K562 (cell line): ENCODE measurements at regions not wholly inside any gene's neighbourhood (a gene's known extent, or its start where the extent isn't known, plus 50 kb on each side); places are given as distances from the start of the nearest gene placed in this dataset.

ENCODE experiments used
- ATAC-seq: fragments of 200-7000 bp; cut with Tn5 transposase; 3 replicates; pipeline ENCODE4 v1.9.1; 2020; ENCODE audit warnings: moderate library complexity
- BruUV-seq: library from RNA; stranded (reverse); fragments of 400-500 nt; replicated peaks from 2 replicates; lab custom pipeline; 2021; lab: Mats Ljungman, UMichigan
- CTCF ChIA-PET: fragments of 300-600 bp; formaldehyde crosslinking; extraction: SDS; loops from one replicate; lab custom pipeline; 2021; ENCODE audit warnings: low intra/inter-chr PET ratio; lab: Yijun Ruan, JAX
- POLR2A ChIA-PET: fragments of 300-600, 350-650 bp; sonication (Branson Sonifier 250); formaldehyde crosslinking; extraction: SDS; loops from one replicate; lab custom pipeline; 2021; ENCODE audit warnings: antibody characterized with exemption, inconsistent platforms; lab: Yijun Ruan, JAX
- DNase-seq, 4 experiments: peaks; one replicate each; pipeline versions ENCODE4 v3.0.0 to v3.0.0-alpha.2; 2011 to 2018; ENCODE audit warnings: low spot score in 3 of 4, mixed read lengths in 3 of 4; ENCODE audit errors: extremely low read depth in 1 of 4
- FAIRE-seq: peaks from 2 replicates; lab custom pipeline; 2011; peaks lifted over from hg19 to GRCh38; lab: Jason Lieb, UNC
- H2AFZ ChIP-seq: 2 replicates; pipeline ENCODE4 v1.6.0; 2011; ENCODE audit warnings: low read depth, low read length, control low read depth, inconsistent platforms
- H3K27ac ChIP-seq: fragments of 200-600 bp; 3 replicates; pipeline ENCODE4 v1.8.0; 2011; ENCODE audit warnings: low read depth, mild to moderate bottlenecking, control low read depth, inconsistent platforms, low read length, moderate library complexity, mixed read lengths; ENCODE audit errors: extremely low read depth
- H3K27me3 ChIP-seq, 2 experiments: fragments of 300-600 bp in 1 of 2; 2 replicates in 1 of 2; 3 replicates in 1 of 2; pipeline versions ENCODE4 v1.6.0 to v1.8.0; 2011; ENCODE audit warnings: inconsistent platforms in 2 of 2, low read length in 2 of 2, mild to moderate bottlenecking in 1 of 2, mixed read lengths in 1 of 2, moderate library complexity in 1 of 2; ENCODE audit not compliant: control insufficient read depth in 2 of 2, insufficient read depth in 2 of 2
- H3K36me3 ChIP-seq: fragments of 300-600 bp; 3 replicates; pipeline ENCODE4 v1.8.0; 2011; ENCODE audit warnings: mild to moderate bottlenecking, low read length, inconsistent platforms; ENCODE audit not compliant: control insufficient read depth, insufficient read depth
- H3K4me1 ChIP-seq, 2 experiments: fragments of 200-600 bp in 1 of 2; replicated peaks in 1 of 2; 2 replicates in 1 of 2; 3 replicates in 1 of 2; pipeline versions ENCODE4 v1.5.1 to v1.8.0; 2011; ENCODE audit warnings: inconsistent platforms in 2 of 2, low read length in 2 of 2, mild to moderate bottlenecking in 1 of 2, mixed read lengths in 1 of 2, moderate library complexity in 1 of 2; ENCODE audit not compliant: control insufficient read depth in 2 of 2, insufficient read depth in 2 of 2
- H3K4me2 ChIP-seq: 2 replicates; pipeline ENCODE4 v1.6.1; 2011; ENCODE audit warnings: low read length, control low read depth, inconsistent platforms, mixed read lengths; ENCODE audit not compliant: insufficient read depth
- H3K4me3 ChIP-seq: fragments of 200-600 bp; sonication (generic), shearing (Covaris generic); 2 replicates; pipeline ENCODE4 v1.5.1; 2016; ENCODE audit warnings: control low read depth, inconsistent platforms
- H3K79me2 ChIP-seq: fragments of 200-600 bp; 3 replicates; pipeline ENCODE4 v1.8.0; 2011; ENCODE audit warnings: low read length, inconsistent platforms; ENCODE audit not compliant: control insufficient read depth, insufficient read depth
- H3K9ac ChIP-seq, 2 experiments: 2 replicates each; pipeline versions ENCODE4 v1.6.0 to v1.6.1; 2011; ENCODE audit warnings: low read depth in 2 of 2, low read length in 2 of 2, control low read depth in 1 of 2, inconsistent platforms in 1 of 2, mild to moderate bottlenecking in 1 of 2, mixed read lengths in 1 of 2; ENCODE audit not compliant: insufficient read depth in 1 of 2
- H3K9me1 ChIP-seq: one replicate; pipeline ENCODE4 v1.6.0; 2011; ENCODE audit warnings: inconsistent platforms, mild to moderate bottlenecking, low read length, moderate library complexity; ENCODE audit not compliant: control insufficient read depth, insufficient read depth
- H3K9me3 ChIP-seq: replicated peaks from 2 replicates; pipeline ENCODE4 v1.5.1; 2011; ENCODE audit warnings: low read depth, low read length, inconsistent platforms; ENCODE audit not compliant: control insufficient read depth, insufficient read depth
- H4K20me1 ChIP-seq: replicated peaks from 2 replicates; pipeline ENCODE4 v1.6.1; 2011; ENCODE audit warnings: low read length, inconsistent platforms, mixed read lengths; ENCODE audit not compliant: control insufficient read depth, insufficient read depth
- FOXA1 ChIP-seq: fragments of 450-650 bp; IDR thresholded peaks from 2 replicates; pipeline ENCODE4 v1.6.1; 2016; ENCODE audit warnings: mild to moderate bottlenecking, borderline replicate concordance
- FOXJ2 ChIP-seq: fragments of 200-800 bp; sonication (Bioruptor generic); IDR thresholded peaks from 2 replicates; pipeline ENCODE4 v1.6.1; 2016; ENCODE audit warnings: missing genetic modification characterization, missing compliant biosample characterization
- IFI16 ChIP-seq: fragments of 250-450 bp; sonication (Bioruptor Pico); IDR thresholded peaks from 2 replicates; pipeline ENCODE4 v2.1.2; 2022; ENCODE audit warnings: mild to moderate bottlenecking, inconsistent platforms
- KDM2B ChIP-seq: fragments of 250-450 bp; sonication (Bioruptor Pico); IDR thresholded peaks from 2 replicates; pipeline ENCODE4 v1.8.0; 2021; ENCODE audit warnings: mild to moderate bottlenecking, moderate library complexity
- LARP7 ChIP-seq: fragments of 450-650 bp; IDR thresholded peaks from 2 replicates; pipeline ENCODE4 v1.6.1; 2016
- LEF1 ChIP-seq: fragments of 450-650 bp; IDR thresholded peaks from 2 replicates; pipeline ENCODE4 v1.6.1; 2016; ENCODE audit warnings: mild to moderate bottlenecking
- MAFK ChIP-seq: IDR thresholded peaks from 2 replicates; pipeline ENCODE4 v1.6.1; 2011; ENCODE audit warnings: low read length, improper control_type of control experiment
- MED1 ChIP-seq: sonication (generic); formaldehyde crosslinking; IDR thresholded peaks from 2 replicates; pipeline ENCODE4 v1.8.1; 2023; ENCODE audit warnings: missing genetic modification reagents, borderline replicate concordance
- MTA3 ChIP-seq: fragments of 450-650 bp; formaldehyde crosslinking; IDR thresholded peaks from 2 replicates; pipeline ENCODE4 v1.6.1; 2017; ENCODE audit warnings: mild to moderate bottlenecking, borderline replicate concordance
- MXI1 ChIP-seq: IDR thresholded peaks from 2 replicates; pipeline ENCODE4 v1.6.1; 2011; ENCODE audit warnings: low read depth, mild to moderate bottlenecking, improper control_type of control experiment, low read length
- POLR2B ChIP-seq: fragments of 450-650 bp; IDR thresholded peaks from 2 replicates; pipeline ENCODE4 v1.6.1; 2018; ENCODE audit warnings: low read depth; ENCODE audit not compliant: partially characterized antibody
- TRIM25 ChIP-seq: fragments of 450-650 bp; IDR thresholded peaks from 2 replicates; pipeline ENCODE4 v1.7.0; 2016; ENCODE audit warnings: borderline replicate concordance
- ZHX1 ChIP-seq: fragments of 150-350 bp; conservative IDR thresholded peaks from 2 replicates; pipeline ENCODE4 v1.6.1; 2014; ENCODE audit warnings: low read length
- ZNF311 ChIP-seq: fragments of 250-450 bp; sonication (Bioruptor Pico); IDR thresholded peaks from 2 replicates; pipeline ENCODE4 v1.4.0; 2020; ENCODE audit warnings: mild to moderate bottlenecking, moderate library complexity
- ZNF316 ChIP-seq: fragments of 450-650 bp; IDR thresholded peaks from 2 replicates; pipeline ENCODE4 v1.6.1; 2016
- ZNF449 ChIP-seq: fragments of 250-450 bp; sonication (Bioruptor Pico); IDR thresholded peaks from 2 replicates; pipeline ENCODE4 v1.8.0; 2022; ENCODE audit warnings: moderate library complexity, mild to moderate bottlenecking, inconsistent platforms
- WGBS: fragments of 100-300 bp; shearing (Covaris generic); methylation state at CpG from one replicate; pipeline ENCODE4 v1.1.6; 2016; ENCODE audit warnings: low coverage, mixed read lengths; ENCODE audit not compliant: insufficient coverage; ENCODE audit errors: missing lambda C conversion rate; 5-methylcytosine and 5-hydroxymethylcytosine counted together
- in situ Hi-C: fragments of 300-500 bp; cut with MboI; formaldehyde crosslinking; loops from 4 replicates; pipeline ENCODE4 v1.15.0; 2018; ENCODE audit warnings: inconsistent platforms, mixed read lengths
- intact Hi-C: fragments of 100-400 bp; cut with micrococcal nuclease; formaldehyde crosslinking; loops from 2 replicates; pipeline ENCODE4 v1.14.2; 2022

GRCh38 chr11:79501707-79502106 lies 60.9 kb upstream of the TENM4 start:
- Histone ChIP-seq H3K4me3 (no peak overlapping the region), H3K4me1 (no peaks in the 10 kb centered on the region), H2AFZ (no peak overlapping the region), H3K79me2 (no peaks in the 10 kb centered on the region), H3K4me2 (no peak overlapping the region), H3K9me1 (no peaks in the 10 kb centered on the region), H4K20me1 (no peaks in the 10 kb centered on the region; the same call in 1 of the 2 replicates), H3K9me3 (no peaks in the 10 kb centered on the region), H3K36me3 (no peaks in the 10 kb centered on the region), H3K27me3 (no peaks in the 10 kb centered on the region), H3K27ac (no peak overlapping the region), H3K9ac (no peak overlapping the region)
- 0% methylated on average over 4 of the region's 4 CpGs for WGBS
- ChIA-PET POLR2A (no interaction called here), CTCF (no interaction called here)
- ATAC-seq (no peak), DNase-seq (no peak), FAIRE-seq (no peak)
- TF ChIP-seq FOXA1: no peak
- TF ChIP-seq FOXJ2 (tag): no peak
- TF ChIP-seq ZHX1: no peak
- TF ChIP-seq TRIM25: no peak
- TF ChIP-seq MXI1: no peak
- no peak for TF ChIP-seq LARP7
- TF ChIP-seq MED1 (CRISPR knock-in tag): no peak
- no peak for TF ChIP-seq ZNF311 (CRISPR knock-in tag)
- TF ChIP-seq IFI16 (CRISPR knock-in tag): no peak
- TF ChIP-seq LEF1: no peak
- no peak for TF ChIP-seq KDM2B (CRISPR knock-in tag)
- no peak for TF ChIP-seq MAFK
- no peak for TF ChIP-seq ZNF449 (CRISPR knock-in tag)
- no peak for TF ChIP-seq POLR2B
- TF ChIP-seq MTA3: no peak
- TF ChIP-seq ZNF316: no peak
- in situ Hi-C loops: no loop called here
- intact Hi-C loops: no loop called here
- BruUV-seq: no TSS peak
